Testis (tissue), 2 donors: ENCODE measurements at regions not wholly inside any gene's neighbourhood (a gene's known extent, or its start where the extent isn't known, plus 50 kb on each side); places are given as distances from the start of the nearest gene placed in this dataset.

Experiments used
- CTCF ChIP-seq, 3 experiments: fragments of 450-650 bp in 2 of 3; fragments of 200-600 bp in 1 of 3; sonication (generic) in 1 of 3; IDR thresholded peaks; one replicate each; pipeline ENCODE4 v1.5.1; 2016 to 2019; ENCODE audit warnings: antibody characterized with exemption in 3 of 3, mild to moderate bottlenecking in 2 of 3, moderate library complexity in 1 of 3
- POLR2A ChIP-seq: fragments of 450-650 bp; IDR thresholded peaks from one replicate; pipeline ENCODE4 v1.6.1; 2017; ENCODE audit warnings: antibody characterized with exemption, mild to moderate bottlenecking, moderate library complexity

DNA sequence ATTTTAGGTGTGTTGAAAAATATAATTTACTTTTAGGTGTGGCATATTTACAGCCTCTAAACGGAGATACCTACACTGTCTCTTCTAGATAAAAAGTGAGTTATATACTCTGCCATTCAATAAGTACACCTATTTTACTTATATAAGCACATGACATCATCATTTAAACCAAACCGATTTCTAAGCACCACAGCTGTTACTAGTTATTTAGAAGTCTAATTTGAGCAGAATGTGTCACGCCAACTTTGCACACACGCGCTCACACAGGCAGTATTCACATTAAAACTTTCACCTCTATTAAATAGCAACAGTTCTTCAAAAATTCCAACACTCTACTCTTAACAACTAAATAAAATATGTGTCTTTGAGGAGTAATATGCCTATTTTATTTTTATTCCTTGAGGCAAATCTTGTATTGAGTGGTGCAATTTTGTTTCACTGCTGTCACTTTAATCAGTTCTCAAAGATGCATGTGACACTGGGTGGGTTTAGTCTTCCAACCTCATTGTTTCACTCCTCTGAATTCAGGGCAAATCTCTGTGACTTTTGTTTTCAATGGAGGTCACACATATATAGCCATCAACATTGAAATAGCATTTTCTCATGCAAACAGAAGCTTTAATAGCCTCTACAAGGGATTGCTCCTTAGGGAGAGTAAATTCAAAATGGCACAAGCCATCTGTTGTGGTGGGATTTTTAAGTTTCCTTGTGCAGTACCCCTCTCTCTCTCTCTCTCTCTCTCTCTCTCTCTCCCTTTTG, 721.0 kb downstream of the PLCL1 start:
- TF ChIP-seq CTCF (IDR thresholded peaks at IDR 0.05) (no peak), POLR2A (no peak)
